Gastrocnemius medialis (tissue), 4 donors: ENCODE measurements at regions not wholly inside any gene's neighbourhood (a gene's known extent, or its start where the extent isn't known, plus 50 kb on each side); places are given as distances from the start of the nearest gene placed in this dataset.

Source experiments
- CTCF ChIP-seq, 5 experiments: fragments of 450-650 bp in 3 of 5; fragments of 200-600 bp in 2 of 5; sonication (generic) in 2 of 5; IDR thresholded peaks in 4 of 5; conservative IDR thresholded peaks in 1 of 5; 1 replicate in 4 of 5; 2 replicates in 1 of 5; pipeline ENCODE4 v1.5.1; 2016 to 2019; ENCODE audit warnings: antibody characterized with exemption in 5 of 5, mild to moderate bottlenecking in 3 of 5, moderate library complexity in 3 of 5
- POLR2A ChIP-seq, 2 donors: fragments of 450-650 bp; IDR thresholded peaks; one replicate each; pipeline ENCODE4 v1.6.1; 2017; ENCODE audit warnings: antibody characterized with exemption in 2 of 2, mild to moderate bottlenecking in 2 of 2, moderate library complexity in 2 of 2

GRCh38 chr2:138853296-138853695 lies 73.1 kb upstream of the NXPH2 start:
- TF ChIP-seq POLR2A (IDR thresholded peaks at IDR 0.05) (no peak), CTCF (IDR thresholded peaks at IDR 0.05 in 4 of 5, conservative IDR thresholded peaks at IDR 0.05 in 1 of 5) (no peak)
